Nucleus accumbens (tissue), 56 donors: ENCODE measurements at regions not wholly inside any gene's neighbourhood (a gene's known extent, or its start where the extent isn't known, plus 50 kb on each side); places are given as distances from the start of the nearest gene placed in this dataset.
"Not testable (repeated sequence)": the region's sequence is repeated elsewhere in the genome, so short reads cannot be mapped to it uniquely, and the experiment has no call there.

Source experiments
- DNase-seq, 56 donors: peaks; one replicate each; lab custom pipeline; 2025; lab: John Stamatoyannopoulos, UW

DNA sequence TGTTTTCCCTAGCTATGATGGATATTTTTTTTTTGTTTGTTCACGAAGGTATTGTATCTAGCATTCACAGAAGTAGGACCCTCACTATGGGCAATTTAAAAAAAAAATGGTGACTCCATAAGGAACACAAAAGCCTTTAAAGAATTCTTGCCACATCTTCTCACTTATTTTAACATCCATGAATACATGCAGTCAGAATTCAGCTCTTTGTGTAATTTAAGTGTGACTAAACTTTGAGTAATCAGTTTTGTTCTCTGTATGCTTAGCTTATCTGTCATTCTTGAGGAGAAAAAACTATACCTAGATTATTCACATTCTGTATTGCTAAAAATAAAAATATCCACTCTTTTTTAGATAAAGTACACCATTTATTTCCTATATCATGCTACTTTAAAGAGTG, 313.2 kb upstream of the KCND2 start:
- no peak for DNase-seq

DNA sequence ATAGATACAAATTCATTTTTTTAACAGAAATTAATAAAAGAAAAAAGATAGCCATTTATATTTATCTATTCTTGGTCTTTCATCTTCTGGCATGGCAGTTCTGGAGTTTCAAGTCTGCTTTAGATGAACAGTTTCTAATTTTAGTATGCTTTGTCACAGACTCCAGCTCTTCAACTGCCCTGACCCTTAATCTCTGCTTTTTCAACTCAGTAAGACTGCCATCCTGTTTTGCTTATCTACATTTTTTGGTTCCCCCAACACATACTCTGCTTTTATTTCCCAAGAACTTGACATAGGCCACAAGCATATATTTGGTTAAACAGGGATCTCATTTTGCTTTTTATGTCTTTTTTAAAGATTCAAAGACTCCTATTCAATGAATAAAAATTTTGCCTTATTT, 309.3 kb upstream of the KCND2 start:
- no peak for DNase-seq

DNA sequence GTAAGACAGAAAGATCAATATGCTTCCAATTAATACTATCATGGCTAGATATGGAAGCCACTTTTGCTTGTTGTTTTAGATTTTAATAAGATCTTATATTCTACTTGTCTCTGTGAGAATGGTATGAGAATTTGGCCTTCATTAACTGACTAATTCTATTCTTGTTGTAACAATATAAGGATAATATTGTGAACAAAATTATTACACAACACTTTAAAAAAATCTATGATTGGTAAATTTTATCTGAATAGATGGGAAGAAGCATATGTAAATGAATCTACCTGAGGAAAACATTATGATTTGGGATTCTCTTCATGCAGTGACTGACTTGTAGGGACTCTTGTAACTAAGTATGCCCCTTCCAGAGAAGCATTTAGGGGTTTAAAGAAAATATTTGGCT, 308.9 kb upstream of the KCND2 start:
- no peak for DNase-seq

DNA sequence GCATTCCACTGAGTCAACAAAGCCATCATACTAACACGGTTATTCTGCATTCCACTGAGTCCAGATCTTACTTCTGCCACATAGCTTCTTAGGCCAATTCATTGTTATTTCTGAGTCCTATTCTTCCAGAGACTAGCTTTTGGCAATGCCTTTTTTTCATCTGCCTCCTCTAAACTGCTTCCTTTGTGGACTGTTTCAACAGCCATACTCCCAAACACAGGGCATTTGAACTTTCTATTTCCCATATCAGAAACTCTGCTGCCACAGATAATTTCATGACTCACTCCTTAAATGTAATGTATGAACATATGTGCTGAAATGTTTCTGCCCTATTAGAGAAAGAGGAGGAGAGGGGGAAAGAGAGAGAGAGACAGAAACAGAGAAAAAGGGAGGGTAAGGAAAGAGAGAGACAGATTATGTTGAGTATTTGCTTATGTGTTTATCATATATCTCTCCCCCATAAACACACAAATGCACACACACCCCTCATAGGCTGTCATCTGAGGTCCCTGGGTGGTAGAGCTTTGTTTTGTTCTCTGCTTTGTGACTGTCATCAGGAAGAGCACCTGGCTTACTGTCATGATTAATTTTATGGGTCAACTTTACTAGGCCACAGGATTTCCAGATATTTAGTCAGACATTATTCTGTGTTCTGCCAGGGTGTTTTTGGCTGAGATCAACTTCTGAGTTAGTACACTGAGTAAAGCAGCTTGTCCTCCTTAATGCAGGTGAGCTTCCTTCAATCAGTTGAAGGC, 308.0 kb upstream of the KCND2 start:
- no peak for DNase-seq

DNA sequence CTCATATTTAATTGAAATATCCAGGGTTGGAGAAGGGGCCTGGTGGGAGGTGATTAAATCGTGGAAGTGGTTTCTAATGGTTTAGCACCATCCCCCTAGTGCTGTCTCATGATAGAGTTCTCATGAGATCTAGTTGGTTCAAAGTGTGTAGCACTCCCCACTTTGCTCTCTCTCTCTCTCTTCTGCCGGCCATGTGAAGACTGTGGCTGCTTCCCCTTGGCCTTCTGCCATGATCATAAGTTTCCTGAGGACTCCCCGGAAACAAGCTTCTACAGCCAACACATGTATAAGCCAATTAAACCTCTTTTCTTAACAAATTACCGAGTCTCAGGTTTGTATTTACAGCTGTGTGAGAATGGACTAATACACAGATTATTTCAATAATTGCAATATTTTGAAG, 305.8 kb upstream of the KCND2 start:
- no peak for DNase-seq

DNA sequence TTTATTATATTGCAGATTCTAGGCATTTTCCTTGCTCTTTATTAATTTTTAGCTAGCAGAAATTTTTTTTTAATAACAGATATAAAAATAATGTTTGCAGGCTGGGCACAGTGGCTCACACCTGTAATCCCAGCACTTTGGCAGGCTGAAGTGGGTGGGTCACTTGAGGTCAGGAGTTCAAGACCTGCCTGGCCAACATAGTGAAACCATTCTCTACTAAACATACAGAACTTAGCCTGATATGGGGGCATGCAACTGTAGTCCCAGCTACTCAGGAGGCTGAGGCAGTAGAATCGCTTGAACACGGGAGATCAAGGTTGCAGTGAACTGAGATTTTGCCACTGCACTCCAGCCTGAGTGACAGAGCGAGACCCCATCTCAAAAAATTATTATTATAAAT, 304.6 kb upstream of the KCND2 start:
- not testable (repeated sequence) for DNase-seq

DNA sequence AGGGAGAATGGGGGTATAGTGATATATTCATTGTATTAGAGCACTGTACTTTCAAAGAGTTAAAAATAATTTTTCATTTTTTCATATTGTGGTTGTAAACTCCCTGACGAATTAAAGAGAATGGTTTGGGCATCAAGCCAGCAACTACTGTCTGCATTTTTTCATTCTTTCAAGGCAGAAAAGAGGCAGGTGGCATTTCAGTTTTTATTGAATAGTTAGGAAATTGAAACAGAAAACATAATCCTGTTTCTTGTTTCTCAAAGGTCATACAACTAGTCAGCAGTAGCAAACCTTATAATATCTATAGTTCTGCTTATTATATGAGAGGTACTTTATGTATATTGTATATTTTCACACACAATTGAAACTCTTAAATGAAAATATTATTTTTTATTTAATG, 303.9 kb upstream of the KCND2 start:
- no peak for DNase-seq

DNA sequence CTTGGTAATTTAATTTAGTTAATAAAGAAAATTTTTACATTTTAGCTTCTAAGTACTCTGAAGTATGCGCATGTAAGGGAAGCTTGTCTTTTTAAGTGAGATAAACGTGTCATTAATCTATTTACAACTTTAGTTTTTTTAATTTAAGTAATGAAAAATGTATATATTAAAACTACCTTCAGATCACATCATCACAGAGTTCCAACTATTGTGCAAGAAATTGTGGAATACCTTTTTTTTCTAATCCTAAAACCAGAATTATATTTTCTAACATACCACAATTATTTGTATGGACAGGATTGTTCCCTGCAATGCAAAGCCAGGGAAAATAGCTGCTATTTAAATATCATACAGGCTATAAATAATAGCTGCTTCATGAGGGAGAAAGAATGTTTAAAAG, 303.2 kb upstream of the KCND2 start:
- no peak for DNase-seq

DNA sequence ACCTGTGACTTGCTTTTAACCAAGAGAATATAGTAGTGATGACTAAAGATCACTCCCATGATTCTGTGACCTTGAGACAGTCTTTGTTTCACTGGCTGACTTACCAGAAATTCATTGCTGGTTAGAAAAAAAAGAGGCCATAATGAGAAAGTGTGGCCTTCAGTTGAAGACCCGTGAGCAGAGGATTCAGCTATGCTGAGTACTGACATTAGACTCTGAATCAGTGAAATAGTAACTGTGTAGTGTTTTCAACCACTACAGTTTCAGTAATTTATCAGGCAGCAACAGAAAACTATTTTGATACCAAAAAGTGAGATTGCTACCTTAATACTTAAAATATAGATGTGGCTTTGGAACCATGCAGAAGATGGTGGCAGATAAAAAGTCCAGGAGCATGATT, 298.0 kb upstream of the KCND2 start:
- no peak for DNase-seq

DNA sequence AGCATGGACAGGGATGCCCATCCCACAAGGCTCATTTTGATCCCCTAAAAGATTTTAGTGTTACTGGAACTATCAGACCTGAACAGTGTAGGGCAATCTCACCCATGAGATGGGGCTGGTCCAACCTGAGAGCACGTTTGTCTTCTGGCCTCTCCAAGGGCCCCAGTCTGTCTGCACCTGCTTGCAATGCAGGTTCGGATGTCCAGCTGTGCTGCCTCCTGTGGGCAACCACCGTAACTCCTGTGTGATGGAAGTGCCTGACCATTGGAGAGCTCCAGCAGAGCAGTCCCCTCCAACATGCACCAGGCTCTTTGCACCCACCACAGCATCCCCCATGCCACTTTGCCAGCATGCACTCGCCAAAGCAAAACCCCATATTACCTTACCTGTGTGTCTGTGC, 290.1 kb upstream of the KCND2 start:
- DNase-seq, result no peak

DNA sequence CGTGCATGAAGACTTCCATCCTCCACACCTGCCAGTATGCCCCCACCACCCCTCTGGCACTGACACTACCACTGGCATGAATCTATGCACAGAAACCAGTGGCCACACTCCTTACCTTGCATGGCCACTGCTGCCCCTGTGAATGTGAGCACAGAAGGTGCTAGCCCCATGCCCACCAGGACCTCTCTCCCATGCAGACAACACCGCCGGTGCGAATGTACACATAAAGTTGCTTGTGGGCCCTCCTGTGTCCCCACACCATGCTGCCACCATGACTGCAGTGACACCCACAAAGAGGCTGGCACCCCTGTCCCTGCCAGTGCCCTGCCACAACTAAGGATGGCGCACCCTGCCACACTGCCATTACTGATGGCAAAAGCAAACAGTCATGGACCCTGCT, 289.5 kb upstream of the KCND2 start:
- no peak for DNase-seq

DNA sequence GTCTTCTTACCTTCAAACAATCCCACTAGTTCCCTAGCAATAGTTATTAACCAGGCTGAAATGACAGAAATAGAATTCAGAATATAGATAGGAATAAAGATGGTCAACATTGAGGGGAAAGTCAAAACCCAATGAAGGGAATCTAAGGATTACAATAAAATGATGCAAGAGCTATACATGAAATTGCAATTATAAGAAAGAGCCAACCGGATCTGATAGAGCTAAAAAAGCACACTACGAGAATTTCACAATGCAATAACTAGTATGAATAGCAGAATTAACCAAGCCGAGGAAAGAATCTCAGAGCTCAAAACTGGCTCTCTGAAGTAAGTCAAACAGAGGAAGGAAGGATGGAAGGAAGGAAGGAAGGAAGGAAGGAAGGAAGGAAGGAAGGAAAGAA, 288.7 kb upstream of the KCND2 start:
- DNase-seq, result no peak

DNA sequence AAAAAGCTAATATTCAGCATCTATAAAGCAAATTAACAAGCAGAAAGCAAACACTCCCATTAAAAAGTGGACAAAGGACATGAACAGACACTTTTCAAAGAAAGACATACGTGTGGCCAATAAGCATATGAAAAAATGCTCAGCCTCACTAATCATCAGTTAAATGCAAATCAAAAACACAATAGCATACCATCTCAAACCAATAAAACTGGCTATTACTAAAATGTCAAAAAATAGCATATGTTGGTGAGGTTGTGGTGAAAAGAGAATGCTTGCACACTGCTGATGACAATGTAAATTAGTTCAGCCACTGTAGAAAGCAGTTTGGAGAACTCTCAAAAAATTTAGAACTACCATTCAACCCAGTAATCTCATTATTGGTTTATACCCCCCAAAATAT, 284.6 kb upstream of the KCND2 start:
- no peak for DNase-seq

DNA sequence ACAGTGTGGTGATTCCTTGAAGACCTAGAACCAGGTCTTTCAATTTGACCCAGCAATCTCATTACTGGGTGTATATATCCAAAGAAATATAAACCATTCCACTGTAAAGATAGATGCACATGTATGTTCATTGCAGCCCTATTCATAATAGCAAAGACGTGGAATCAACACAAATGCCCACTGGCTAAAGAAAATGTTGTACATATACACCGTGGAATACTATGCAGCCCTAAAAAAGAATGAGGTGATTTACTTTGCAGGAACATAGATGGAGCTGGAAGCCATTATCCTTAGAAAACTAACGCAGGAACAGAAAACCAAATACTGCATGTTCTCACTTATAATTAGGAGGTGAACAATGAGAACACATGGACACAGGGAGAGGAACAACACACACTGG, 278.0 kb upstream of the KCND2 start:
- no peak for DNase-seq

DNA sequence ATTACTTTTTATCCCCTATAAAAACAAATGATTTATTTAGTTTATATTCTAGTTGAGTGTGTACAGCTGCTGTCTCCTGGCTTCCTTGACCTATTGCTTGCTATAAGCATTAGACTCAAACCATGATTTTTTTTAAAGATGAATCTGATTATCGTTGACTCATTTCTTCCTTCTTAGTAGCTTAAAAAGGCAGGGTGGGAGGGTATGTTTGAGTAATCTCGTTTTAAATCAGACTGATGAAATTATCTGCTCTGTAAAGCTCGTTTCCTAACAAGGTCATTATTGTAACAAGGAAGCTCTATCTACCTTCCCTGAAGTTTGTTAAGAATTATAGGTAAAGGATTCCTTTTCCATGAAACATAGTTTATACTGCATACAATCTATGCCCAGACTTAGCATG, 276.3 kb upstream of the KCND2 start:
- no peak for DNase-seq

DNA sequence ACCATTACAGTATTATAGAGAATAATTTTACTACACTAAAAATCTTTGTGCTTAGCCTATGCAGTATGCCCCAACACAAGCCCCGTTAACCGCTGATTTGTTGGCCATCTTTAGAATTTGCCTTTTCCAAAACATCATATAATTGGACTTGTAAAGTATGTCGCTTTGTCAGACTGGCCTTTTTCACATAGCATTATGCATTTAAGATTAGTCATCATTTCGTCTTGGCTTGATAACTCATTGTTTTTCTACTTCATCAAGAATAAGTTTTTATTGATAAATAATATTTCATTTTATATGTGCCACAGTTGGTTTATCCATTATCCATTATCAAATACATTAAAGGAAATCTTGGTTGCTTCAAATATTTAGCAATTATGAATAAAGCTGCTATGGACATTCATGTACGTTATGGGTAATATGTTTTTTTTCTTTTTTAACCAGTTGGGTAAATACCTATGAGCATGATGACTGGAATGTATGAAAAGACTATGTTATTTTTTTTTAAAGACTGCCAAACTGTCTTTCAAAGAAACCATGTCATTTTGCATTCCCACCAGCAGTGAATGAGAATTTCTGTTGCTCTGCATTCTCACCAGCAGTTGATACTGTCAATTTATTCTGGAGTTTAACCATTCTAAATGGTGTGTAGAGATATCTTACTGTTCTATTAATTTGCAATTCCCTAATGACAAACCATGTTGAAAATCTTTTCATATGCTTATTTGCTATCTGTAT, 273.1 kb upstream of the KCND2 start:
- no peak for DNase-seq

DNA sequence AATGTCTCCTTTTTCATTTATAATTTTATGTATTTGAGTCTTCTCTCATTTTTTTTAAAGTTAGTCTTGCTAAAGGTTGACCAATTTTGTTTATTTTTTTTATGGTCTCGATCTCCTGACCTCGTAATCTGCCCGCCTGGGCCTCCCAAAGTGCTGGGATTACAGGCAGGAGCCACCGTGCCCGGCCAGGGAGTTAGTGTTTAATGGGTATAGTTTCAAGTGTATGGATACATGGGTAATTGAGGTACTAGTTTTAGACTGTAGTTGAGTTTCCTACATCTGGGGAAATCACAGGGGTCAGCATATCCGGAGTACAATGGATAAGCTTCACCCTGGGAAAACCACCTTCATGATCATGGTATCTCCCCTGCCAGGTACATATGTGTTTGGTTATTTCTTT, 267.3 kb upstream of the KCND2 start:
- no peak for DNase-seq

DNA sequence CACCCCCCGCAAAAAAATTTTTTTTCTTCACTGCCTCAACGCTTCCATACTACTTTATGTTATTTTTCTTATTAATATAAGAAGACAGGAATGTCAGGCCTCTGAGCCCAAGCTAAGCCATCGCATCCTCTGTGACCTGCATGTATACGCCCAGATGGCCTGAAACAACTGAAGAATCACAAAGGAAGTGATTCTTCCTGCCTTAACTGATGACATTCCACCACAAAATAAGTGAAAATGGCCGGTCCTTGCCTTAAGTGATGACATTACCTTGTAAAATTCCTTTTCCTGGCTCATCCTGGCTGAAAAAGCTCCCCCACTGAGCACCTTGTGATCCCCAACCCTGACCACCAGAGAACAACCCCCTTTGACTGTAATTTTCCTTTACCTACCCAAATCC, 258.7 kb upstream of the KCND2 start:
- not testable (repeated sequence) for DNase-seq

DNA sequence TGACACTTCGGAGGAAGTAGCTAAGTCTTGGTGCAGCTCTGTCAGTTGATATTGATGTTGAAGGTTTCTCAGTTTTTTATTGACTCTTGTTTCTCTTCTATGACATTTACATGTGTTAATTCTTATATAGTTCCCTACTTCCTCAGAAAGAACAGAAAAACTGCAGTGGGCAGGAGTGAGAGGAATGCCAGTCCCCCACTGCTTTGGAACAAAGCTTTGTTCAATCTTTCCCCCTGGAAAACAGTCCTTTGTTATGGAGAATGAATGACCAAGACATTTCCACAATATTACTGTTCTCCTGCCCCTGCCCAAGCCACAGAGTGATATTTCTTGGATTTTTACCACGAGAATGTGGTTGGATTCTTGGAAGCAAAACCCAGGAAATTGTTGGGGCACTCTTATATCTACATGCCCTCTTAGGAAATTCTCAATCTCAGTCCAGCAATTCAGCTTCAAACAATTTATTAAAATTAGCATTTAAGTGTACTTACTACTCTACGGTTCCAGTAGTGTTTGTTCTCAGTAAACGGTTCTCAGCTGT, 258.0 kb upstream of the KCND2 start:
- DNase-seq, result no peak

DNA sequence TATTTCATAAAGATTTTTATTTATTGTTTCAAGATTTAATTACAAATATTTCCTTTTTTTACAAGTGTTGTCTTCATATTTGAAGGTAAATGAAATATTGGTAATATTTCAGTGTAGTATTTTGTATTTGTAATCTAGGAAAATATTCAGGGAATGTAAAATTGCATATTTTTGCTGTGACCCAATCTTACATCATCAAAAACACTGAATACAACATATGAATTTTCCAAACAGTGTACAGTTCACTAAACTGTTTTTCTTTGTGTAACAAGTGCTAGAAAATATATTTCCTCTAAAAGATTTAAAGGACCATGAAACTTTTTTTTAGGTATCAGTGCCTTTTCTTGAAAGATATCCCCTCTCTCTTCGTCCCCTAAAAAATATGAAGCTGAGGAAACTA, 251.9 kb upstream of the KCND2 start:
- DNase-seq, result no peak

DNA sequence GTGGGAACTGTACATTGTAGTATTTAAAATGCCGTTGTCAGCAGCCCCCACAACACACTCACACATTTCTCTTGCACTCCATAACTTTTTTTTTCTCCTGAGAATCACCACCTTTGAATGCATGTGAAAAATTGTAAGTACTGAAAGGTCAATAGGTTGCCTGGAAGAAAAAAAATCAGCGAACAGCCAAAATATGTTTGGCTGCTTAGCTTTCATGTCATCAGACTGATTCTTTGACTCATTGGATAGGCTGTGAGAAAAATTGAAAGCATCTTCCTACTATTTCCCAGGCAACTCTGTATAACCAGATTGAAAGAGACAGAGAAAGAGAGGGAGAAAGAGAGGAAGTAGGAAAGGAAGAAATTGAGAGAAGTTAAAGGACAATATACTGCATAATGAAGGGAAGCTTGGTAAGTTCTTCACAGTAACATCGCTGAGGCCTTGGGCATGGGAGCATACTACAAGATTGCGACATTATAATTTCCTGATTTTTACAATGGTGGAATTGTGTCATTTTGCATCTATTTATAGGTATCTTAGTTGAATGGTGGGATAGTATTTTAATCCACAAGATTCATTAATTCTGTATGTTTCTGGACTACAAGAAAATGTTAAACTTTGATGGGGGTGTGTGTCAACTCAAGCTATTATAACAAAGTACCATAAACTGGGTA, 249.3 kb upstream of the KCND2 start:
- DNase-seq, result no peak

DNA sequence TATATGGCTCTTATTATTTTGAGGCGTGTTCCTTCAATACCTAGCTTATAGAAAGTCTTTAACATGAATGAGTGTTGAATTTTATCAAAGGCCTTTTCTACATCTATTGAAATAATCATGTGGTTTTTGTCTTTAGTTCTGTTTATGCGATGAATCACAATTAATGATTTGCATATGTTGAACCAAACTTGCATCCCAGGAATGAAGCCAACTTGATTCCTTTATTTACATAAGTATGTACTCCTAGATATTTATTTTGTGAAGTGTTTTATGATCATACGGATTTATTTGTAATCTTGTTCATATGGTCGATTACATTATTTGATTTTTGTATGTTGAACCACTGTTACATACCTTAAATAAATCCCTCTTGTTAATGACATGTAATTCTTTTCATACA, 244.3 kb upstream of the KCND2 start:
- no peak for DNase-seq
